Activated CD4-positive, alpha-beta memory T cell treated with anti-CD3 and anti-CD28 coated beads, Interleukin-2, amount 10 ng/mL, durations not matched to agents 7 days and 5 days (primary cell): ENCODE measurements at regions not wholly inside any gene's neighbourhood (a gene's known extent, or its start where the extent isn't known, plus 50 kb on each side); places are given as distances from the start of the nearest gene placed in this dataset.

Experiments
- CTCF ChIA-PET: fragments of 350-600 bp; sonication (Branson Sonifier 250); formaldehyde crosslinking; loops from one replicate; lab custom pipeline; 2021; ENCODE audit warnings: antibody characterized with exemption, inconsistent platforms; lab: Charles Lee
- POLR2A ChIA-PET: fragments of 350-600 bp; sonication (Branson Sonifier 250); formaldehyde crosslinking; loops from one replicate; lab custom pipeline; 2021; ENCODE audit warnings: antibody characterized with exemption; lab: Charles Lee
- DNase-seq: peaks from one replicate; pipeline ENCODE4 v3.0.0-alpha.2; 2020
- H3K27ac Mint-ChIP-seq: one replicate; pipeline ENCODE4 v1.8.0; 2021; ENCODE audit warnings: mild to moderate bottlenecking, mixed read lengths
- H3K27me3 Mint-ChIP-seq: one replicate; pipeline ENCODE4 v1.8.0; 2021; ENCODE audit warnings: mixed read lengths
- H3K36me3 Mint-ChIP-seq: one replicate; pipeline ENCODE4 v1.8.0; 2021; ENCODE audit warnings: low read depth, mixed read lengths
- H3K4me1 Mint-ChIP-seq: one replicate; pipeline ENCODE4 v1.8.0; 2021; ENCODE audit warnings: mixed read lengths
- H3K4me3 Mint-ChIP-seq: one replicate; pipeline ENCODE4 v1.8.0; 2021; ENCODE audit warnings: mild to moderate bottlenecking, mixed read lengths
- H3K9me3 Mint-ChIP-seq: one replicate; pipeline ENCODE4 v1.8.0; 2021; ENCODE audit warnings: mixed read lengths

DNA sequence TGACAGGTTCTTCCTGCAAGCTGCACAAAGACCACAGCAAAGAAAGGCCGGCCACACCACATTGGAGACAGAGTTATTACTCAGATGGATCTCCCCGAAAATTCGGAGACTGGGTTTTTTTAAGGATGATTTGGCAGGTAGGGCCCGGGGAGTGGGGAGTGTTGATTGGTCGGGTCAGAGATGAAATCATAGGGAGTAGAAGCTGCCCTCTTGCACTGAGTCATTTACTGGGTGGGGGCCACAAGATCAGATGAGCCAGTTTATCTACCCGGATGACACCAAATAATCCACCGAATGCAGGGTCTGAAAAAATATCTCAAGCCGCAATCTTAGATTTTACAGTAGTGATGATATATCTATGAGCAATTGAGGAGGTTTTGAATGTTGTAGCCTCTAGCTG, 401.8 kb upstream of the FAT3 start:
- H3K4me3 Mint-ChIP-seq = no peak overlapping the region
- peaks cover 1% of the 10 kb centered on the region for H3K9me3 Mint-ChIP-seq
- ChIA-PET CTCF (no interaction called here), POLR2A (no interaction called here)
- no peak for DNase-seq
- no peaks in the 10 kb centered on the region for H3K27me3 Mint-ChIP-seq
- H3K36me3 Mint-ChIP-seq = no peaks in the 10 kb centered on the region
- H3K4me1 Mint-ChIP-seq = no peaks in the 10 kb centered on the region
- H3K27ac Mint-ChIP-seq = no peak overlapping the region

DNA sequence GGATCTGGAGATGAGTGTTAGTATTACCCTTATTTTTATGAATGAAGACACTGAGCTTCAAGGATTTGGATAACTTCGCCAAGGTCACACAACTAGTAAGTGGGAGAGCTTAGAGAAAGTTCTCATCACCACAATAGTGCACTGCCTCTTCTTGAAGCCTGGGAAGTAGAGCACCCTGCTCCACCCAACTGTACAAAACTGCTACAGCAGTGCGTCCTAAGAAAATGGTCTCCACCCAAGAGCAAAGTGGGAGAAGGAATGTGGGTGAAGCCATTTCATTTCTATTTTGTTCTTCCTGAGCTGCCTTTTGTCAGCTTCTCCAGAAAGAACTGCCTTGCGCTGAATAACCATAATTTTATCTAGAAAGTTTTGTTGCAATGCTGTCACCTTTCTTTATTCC, 403.9 kb upstream of the FAT3 start:
- POLR2A ChIA-PET = no interaction called here
- no peaks in the 10 kb centered on the region for H3K27me3 Mint-ChIP-seq

DNA sequence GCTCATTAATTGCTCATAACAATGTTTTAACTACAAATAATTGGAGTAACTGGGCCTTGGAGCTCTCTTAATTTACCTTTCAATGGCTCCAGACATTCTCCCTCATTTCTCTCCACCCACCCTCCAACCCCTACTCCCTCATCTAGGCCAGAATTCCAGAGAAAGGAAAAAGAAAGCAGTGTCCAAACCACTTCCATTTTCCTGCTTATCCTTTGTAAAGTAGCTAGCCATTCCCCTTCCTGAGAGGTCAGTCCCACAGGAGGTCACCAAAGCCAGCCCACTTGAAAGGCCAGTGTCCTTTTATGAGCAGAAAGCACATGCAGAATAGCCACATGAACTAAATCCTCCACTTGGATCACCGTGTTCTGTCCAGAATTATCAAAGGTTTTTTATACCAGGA, 404.8 kb upstream of the FAT3 start:
- ChIA-PET CTCF (no interaction called here), POLR2A (no interaction called here)
- Mint-ChIP-seq H3K27ac (no peak overlapping the region), H3K4me3 (no peak overlapping the region), H3K36me3 (no peaks in the 10 kb centered on the region), H3K4me1 (no peaks in the 10 kb centered on the region), H3K9me3 (peaks cover 4% of the 10 kb centered on the region), H3K27me3 (no peaks in the 10 kb centered on the region)
- DNase-seq = no peak

More for the DNA sequence above, 403.9 kb upstream of the FAT3 start:
- H3K9me3 Mint-ChIP-seq = peaks cover 4% of the 10 kb centered on the region
- DNase-seq = no peak
- H3K27ac Mint-ChIP-seq = no peak overlapping the region
- CTCF ChIA-PET = no interaction called here
- no peaks in the 10 kb centered on the region for H3K4me1 Mint-ChIP-seq
- H3K4me3 Mint-ChIP-seq = no peak overlapping the region
- no peaks in the 10 kb centered on the region for H3K36me3 Mint-ChIP-seq

DNA sequence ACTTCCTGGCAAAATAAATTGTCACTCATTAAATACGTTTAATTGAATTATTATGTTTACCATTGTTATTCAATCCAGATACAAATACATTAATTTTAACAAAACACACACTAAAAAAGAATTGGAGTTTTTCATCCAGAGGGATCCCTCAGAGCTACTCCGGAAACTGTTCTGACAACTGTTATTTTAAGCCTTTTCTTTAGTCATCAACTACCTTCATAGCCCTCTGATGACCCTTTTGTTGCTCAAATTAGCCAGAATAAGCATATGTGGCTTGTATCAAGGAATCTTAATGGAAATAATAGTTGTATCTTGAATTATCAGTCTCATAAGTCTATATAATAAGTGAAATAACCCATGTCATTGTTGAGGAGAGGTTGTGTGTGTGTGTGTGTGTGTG, 405.4 kb upstream of the FAT3 start:
- ChIA-PET CTCF (no interaction called here), POLR2A (no interaction called here)
- no peak for DNase-seq
- H3K27ac Mint-ChIP-seq = no peak overlapping the region
- H3K9me3 Mint-ChIP-seq = peaks cover 4% of the 10 kb centered on the region
- no peak overlapping the region for H3K4me3 Mint-ChIP-seq
- no peaks in the 10 kb centered on the region for H3K36me3 Mint-ChIP-seq
- H3K27me3 Mint-ChIP-seq = no peaks in the 10 kb centered on the region
- H3K4me1 Mint-ChIP-seq = no peaks in the 10 kb centered on the region

DNA sequence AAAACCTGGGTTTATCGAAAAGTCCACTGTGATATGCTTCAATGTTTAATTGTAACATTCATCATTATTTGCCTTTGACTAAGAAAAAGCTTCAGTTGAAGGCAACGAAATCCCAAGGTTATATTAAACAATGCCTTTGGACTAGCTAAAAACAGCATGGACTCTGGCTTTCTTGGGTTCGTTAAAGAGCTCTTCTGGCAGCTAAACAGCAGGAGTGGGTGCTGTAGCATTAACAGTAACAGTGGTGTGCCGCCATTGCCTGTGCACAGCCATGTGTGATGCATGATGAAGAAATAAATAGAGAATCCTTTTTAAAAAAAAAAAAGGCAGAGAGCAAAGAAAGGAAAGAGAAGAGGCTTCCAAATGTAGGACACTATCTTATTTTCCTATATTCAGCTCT, 406.6 kb upstream of the FAT3 start:
- POLR2A ChIA-PET = no interaction called here
- no peaks in the 10 kb centered on the region for H3K4me1 Mint-ChIP-seq

DNA sequence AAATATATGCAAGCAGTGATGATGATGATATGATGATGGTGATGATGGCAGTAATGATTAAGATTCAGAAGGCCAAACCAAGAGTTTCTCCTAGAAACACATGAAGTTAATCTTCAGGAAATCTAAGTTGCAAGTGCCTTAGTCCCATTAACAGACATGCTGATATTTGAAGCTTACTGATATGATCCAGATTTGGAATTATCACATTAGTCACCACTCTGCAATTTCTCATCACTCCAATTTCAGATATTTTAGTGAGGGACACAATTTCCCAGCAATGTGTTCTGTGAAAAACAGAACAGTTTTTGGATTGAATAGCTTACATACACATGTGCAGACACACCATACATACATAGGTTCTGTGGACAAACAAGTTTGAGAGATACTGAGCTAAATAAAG, 411.4 kb upstream of the FAT3 start:
- Mint-ChIP-seq H3K4me3 (no peak overlapping the region), H3K36me3 (no peaks in the 10 kb centered on the region), H3K27ac (no peak overlapping the region), H3K27me3 (no peaks in the 10 kb centered on the region), H3K4me1 (no peaks in the 10 kb centered on the region), H3K9me3 (peaks cover 7% of the 10 kb centered on the region)
- DNase-seq = no peak
- POLR2A ChIA-PET = no interaction called here
- CTCF ChIA-PET = no interaction called here

More for the DNA sequence above, 406.6 kb upstream of the FAT3 start:
- CTCF ChIA-PET = no interaction called here
- no peak for DNase-seq
- no peak overlapping the region for H3K4me3 Mint-ChIP-seq
- H3K27me3 Mint-ChIP-seq = no peaks in the 10 kb centered on the region
- H3K36me3 Mint-ChIP-seq = no peaks in the 10 kb centered on the region
- no peak overlapping the region for H3K27ac Mint-ChIP-seq
- peaks cover 4% of the 10 kb centered on the region for H3K9me3 Mint-ChIP-seq

DNA sequence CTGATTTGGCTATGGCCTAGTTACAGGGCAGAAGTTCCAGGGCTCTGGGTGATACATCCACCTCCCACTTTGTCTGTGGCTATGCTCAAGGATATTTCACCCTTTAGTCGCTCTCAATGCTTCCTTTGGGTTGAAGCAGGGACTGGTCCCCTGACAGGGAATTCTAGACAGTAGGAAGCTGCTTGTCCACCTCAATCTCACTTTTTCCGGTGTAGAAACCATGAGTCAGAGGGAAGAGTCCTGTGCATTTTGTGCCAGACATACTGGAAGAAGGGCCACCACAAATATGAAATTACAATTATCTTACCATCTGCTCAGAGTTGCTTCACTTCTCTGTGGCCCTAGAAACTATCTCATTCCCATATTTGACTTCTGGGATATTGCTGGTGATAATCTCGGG, 413.7 kb upstream of the FAT3 start:
- H3K27ac Mint-ChIP-seq = no peak overlapping the region
- CTCF ChIA-PET = no interaction called here
- H3K9me3 Mint-ChIP-seq = peaks cover 5% of the 10 kb centered on the region

DNA sequence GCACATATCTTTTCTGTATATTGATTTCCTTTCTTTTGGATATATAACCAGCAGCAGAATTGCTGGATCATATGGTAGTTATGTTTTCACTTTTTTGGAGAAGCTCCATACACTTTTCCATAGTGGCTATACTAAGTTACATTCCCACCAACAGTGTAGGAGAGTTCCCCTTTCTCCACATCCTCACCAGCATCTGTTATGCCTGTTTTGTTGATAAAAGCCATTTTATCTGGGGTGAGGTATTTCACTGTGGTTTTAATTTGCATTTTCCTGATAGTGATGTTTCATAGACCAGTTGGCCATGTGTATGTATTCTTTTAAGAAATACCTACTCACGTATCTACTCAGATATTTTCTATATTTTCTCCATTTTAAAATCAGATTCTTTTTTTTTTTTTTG, 419.3 kb upstream of the FAT3 start:
- Mint-ChIP-seq H3K36me3 (no peaks in the 10 kb centered on the region), H3K27ac (no peak overlapping the region), H3K4me3 (no peak overlapping the region), H3K27me3 (no peaks in the 10 kb centered on the region), H3K9me3 (no peaks in the 10 kb centered on the region), H3K4me1 (no peaks in the 10 kb centered on the region)
- CTCF ChIA-PET = no interaction called here
- POLR2A ChIA-PET = no interaction called here
- no peak for DNase-seq

More for the DNA sequence above, 413.7 kb upstream of the FAT3 start:
- DNase-seq = no peak
- H3K4me1 Mint-ChIP-seq = no peaks in the 10 kb centered on the region
- POLR2A ChIA-PET = no interaction called here
- H3K4me3 Mint-ChIP-seq = no peak overlapping the region
- H3K36me3 Mint-ChIP-seq = no peaks in the 10 kb centered on the region
- H3K27me3 Mint-ChIP-seq = no peaks in the 10 kb centered on the region

DNA sequence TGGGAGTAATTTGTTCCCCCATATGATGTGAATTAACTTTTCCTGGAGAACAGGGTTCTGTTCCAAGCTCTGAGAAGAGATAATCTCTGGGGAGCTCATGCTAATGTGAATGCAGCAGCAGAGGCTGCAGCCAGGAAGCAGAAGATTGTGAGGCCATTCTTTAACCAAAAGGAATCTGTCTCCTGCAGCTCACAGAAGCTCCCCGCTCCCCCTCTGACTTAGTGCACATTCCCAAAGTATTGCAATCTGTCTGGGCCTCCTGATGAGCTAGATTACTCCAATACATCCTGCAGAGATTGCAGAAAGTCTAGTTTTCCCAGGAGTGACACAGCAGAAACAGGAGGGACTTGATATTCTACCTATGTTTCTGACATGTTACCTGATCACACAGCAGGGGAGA, 420.6 kb upstream of the FAT3 start:
- CTCF ChIA-PET = no interaction called here
- no peaks in the 10 kb centered on the region for H3K36me3 Mint-ChIP-seq
- no peak overlapping the region for H3K27ac Mint-ChIP-seq
- POLR2A ChIA-PET = no interaction called here
- no peaks in the 10 kb centered on the region for H3K27me3 Mint-ChIP-seq
- H3K4me3 Mint-ChIP-seq = no peak overlapping the region
- H3K4me1 Mint-ChIP-seq = no peaks in the 10 kb centered on the region
- H3K9me3 Mint-ChIP-seq = peaks cover 2% of the 10 kb centered on the region
- DNase-seq = no peak

DNA sequence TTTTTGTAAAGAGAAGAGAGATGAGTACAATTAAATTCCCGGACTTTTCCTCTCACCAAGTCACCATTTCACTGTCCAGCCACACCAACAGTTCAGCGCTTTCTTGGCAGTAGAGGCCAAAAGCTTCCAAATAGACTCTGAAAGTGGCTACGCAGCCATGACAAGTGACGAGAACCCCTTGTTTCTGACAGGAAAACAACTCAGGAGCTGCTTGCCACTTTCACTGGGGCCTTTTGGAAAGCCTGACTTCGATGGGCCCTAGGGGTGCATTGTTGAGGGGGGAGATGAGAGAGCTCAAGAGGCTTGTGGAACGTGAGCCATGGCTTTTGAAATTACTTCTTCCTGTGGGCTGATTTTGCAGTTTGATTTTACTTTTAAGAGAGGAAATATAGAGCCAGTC, 422.1 kb upstream of the FAT3 start:
- Mint-ChIP-seq H3K4me3 (no peak overlapping the region), H3K27ac (no peak overlapping the region), H3K36me3 (no peaks in the 10 kb centered on the region), H3K9me3 (peaks cover 6% of the 10 kb centered on the region), H3K27me3 (no peaks in the 10 kb centered on the region), H3K4me1 (no peaks in the 10 kb centered on the region)
- POLR2A ChIA-PET = no interaction called here
- CTCF ChIA-PET = no interaction called here
- DNase-seq = no peak

DNA sequence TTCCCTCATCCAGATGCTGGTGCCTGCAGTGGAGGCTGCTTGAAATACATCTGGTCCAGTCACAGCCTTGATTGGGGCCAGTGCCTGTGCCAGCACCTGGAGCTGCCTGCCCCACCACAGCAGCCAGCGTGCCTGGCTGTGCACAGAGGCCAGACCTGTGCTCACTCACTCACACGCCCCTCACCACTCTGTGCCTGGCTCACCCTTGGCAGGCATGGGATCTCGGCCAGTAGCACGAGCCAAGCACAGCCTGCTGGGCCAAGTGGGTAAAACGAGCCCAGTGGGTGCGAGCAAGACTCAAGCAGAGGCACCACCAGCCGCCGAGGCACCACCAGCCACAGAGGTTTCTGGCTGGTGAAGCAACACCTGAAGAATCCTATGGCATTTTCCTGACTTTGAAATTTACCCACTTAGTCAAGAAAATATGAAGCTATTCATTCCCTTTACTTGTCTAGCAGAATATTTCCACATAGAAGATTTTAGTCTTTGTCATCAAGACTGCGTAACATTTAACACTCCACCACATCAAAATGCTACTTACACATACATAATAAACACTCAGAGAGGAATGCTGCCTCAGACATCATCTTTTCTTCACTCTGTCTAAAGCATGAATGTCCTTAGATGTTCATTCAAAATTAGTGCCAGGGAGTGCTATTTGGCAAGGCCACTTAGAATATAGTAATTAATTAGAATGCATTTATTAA, 424.3 kb upstream of the FAT3 start:
- CTCF ChIA-PET = no interaction called here
- Mint-ChIP-seq H3K4me3 (no peak overlapping the region), H3K4me1 (no peaks in the 10 kb centered on the region), H3K27ac (no peak overlapping the region), H3K27me3 (no peaks in the 10 kb centered on the region), H3K9me3 (peaks cover 6% of the 10 kb centered on the region), H3K36me3 (no peaks in the 10 kb centered on the region)
- POLR2A ChIA-PET = no interaction called here
- no peak for DNase-seq

DNA sequence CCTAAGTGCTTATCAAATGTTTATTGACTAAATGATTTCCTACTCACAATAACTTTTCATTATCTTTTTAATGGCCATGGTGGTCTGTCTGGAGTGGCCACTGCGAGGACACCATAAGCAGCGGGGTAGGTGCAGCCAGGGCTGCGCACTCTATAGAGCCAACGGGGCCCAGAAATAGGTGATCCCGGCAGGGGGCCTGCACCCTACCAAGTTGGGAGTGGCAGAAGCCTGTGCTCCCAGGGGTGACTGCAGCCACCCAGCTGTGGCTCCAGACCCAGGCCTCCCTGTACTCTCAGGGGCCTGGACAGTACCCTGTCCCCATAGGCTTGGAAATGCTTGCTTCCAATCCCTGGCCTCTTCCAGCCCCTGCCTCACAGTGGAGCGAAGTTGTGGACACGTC, 426.4 kb upstream of the FAT3 start:
- DNase-seq = no peak
- ChIA-PET CTCF (no interaction called here), POLR2A (no interaction called here)
- Mint-ChIP-seq H3K27ac (no peak overlapping the region), H3K27me3 (no peaks in the 10 kb centered on the region), H3K4me1 (peaks cover 3% of the 10 kb centered on the region), H3K9me3 (peaks cover 8% of the 10 kb centered on the region), H3K36me3 (no peaks in the 10 kb centered on the region), H3K4me3 (no peak overlapping the region)

DNA sequence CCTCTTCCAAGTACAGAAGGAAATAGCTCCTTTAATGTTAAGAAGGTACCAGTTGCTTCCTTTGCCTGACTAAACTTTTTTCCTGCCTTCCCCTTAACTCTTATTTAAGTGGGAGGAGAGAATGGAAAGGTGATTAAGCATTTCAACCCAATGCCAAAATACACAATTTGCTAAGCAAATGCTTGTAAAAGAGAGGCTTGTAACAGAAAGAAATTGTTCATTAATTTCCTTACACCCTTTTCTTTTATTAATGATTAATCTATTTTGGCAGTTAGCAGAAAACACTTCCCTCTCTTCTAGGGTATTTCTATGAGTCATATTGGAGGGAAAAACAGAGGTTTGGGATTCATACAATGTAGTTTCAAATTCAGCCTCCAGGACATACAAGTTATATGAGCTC, 427.6 kb upstream of the FAT3 start:
- H3K4me1 Mint-ChIP-seq = peaks cover 6% of the 10 kb centered on the region
- H3K9me3 Mint-ChIP-seq = peaks cover 8% of the 10 kb centered on the region
- H3K36me3 Mint-ChIP-seq = no peaks in the 10 kb centered on the region
- CTCF ChIA-PET = no interaction called here
- POLR2A ChIA-PET = no interaction called here
- no peak for DNase-seq
- H3K27ac Mint-ChIP-seq = no peak overlapping the region
- no peak overlapping the region for H3K4me3 Mint-ChIP-seq
- no peaks in the 10 kb centered on the region for H3K27me3 Mint-ChIP-seq

DNA sequence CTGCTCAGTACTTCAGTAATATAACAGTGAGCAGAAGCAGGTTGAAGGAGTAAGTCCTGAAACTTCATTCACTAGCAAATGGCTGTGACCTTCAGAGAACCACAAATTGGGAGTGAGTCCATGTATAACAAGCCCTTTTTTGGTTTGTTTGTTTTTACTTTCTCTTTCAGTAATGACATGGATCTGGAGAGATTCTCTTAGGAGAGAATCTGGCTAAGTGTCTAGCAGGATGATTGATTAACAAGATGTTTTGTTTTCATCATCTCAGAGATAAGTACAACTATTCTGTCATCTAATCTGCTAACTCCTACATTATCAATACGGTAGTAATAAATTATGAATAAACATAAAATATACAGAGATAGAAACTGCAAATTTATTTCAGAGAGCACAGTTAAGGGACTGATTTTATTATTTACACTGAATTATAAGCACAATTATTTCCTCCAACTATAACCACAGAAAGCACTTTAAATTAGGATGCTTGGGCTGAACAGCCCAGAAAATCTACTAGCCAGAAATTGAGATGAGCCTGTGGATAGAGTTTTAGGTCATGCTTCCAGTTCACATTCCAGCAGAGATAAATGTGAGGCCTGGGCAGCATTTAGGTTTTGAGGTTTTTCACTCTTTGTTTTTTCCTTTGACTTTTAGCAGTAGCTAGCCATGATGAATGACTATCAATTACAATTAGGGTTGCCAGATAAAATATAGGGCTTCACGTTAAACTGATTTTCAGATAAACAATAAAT, 429.3 kb upstream of the FAT3 start:
- ChIA-PET POLR2A (no interaction called here), CTCF (no interaction called here)
- Mint-ChIP-seq H3K27ac (no peak overlapping the region), H3K9me3 (peaks cover 8% of the 10 kb centered on the region), H3K27me3 (no peaks in the 10 kb centered on the region), H3K36me3 (no peaks in the 10 kb centered on the region), H3K4me1 (peaks cover 14% of the 10 kb centered on the region), H3K4me3 (no peak overlapping the region)
- no peak for DNase-seq
